ENCODE measurements at regions not wholly inside any gene's neighbourhood (a gene's known extent, or its start where the extent isn't known, plus 50 kb on each side); places are given as distances from the start of the nearest gene placed in this dataset.

GRCh38 chr14:99050309-99050708 is 221.7 kb downstream of the BCL11B start:
- no peak for TF ChIP-seq CTCF (IDR thresholded peaks at IDR 0.05; ENCODE audit: poor library complexity, severe bottlenecking)
- TF ChIP-seq RAD21 (conservative IDR thresholded peaks at IDR 0.05): no peak
- TF ChIP-seq POLR2AphosphoS5 (IDR thresholded peaks at IDR 0.05): no peak
- no peak for TF ChIP-seq TAF1 (IDR thresholded peaks at IDR 0.05; ENCODE audit: low read depth)
- no peak for TF ChIP-seq REST (IDR thresholded peaks at IDR 0.05; ENCODE audit: borderline replicate concordance)
- TF ChIP-seq SMC3 (conservative IDR thresholded peaks at IDR 0.05; ENCODE audit: poor library complexity): no peak
- no peak for TF ChIP-seq EP300 (conservative IDR thresholded peaks at IDR 0.05; ENCODE audit: poor library complexity, severe bottlenecking)
- no peak for TF ChIP-seq EZH2 (IDR thresholded peaks at IDR 0.05; ENCODE audit: borderline replicate concordance, insufficient read depth, low read length, poor library complexity, severe bottlenecking)
- no peak for TF ChIP-seq MXI1 (conservative IDR thresholded peaks at IDR 0.05; ENCODE audit: poor library complexity, severe bottlenecking)

All from neural cell (in vitro differentiated cells).